PC-9 (cell line): ENCODE measurements at regions not wholly inside any gene's neighbourhood (a gene's known extent, or its start where the extent isn't known, plus 50 kb on each side); places are given as distances from the start of the nearest gene placed in this dataset.

Experiments used
- CTCF ChIP-seq: fragments of 200-600 bp; sonication (generic); conservative IDR thresholded peaks from 2 replicates; pipeline ENCODE4 v1.6.1; 2017; ENCODE audit warnings: mixed run types, antibody characterized with exemption, mild to moderate bottlenecking, moderate library complexity
- EZH2 ChIP-seq: fragments of 200-600 bp; sonication (generic); IDR thresholded peaks from 2 replicates; pipeline ENCODE4 v1.8.0; 2017; ENCODE audit warnings: antibody characterized with exemption, low read depth

- TF ChIP-seq CTCF, result no peak
- TF ChIP-seq EZH2, result no peak
These were observed 119.9 kb upstream of the MGAT4C start for GRCh38 chr12:86376052-86376451.
